OCI-LY3 (cell line): ENCODE measurements at regions not wholly inside any gene's neighbourhood (a gene's known extent, or its start where the extent isn't known, plus 50 kb on each side); places are given as distances from the start of the nearest gene placed in this dataset.

ENCODE experiments used
- CTCF ChIP-seq: fragments of 200-600, 300-600 bp; sonication (generic); IDR thresholded peaks from 2 replicates; pipeline ENCODE4 v1.5.1; 2014; ENCODE audit warnings: antibody characterized with exemption, low read length, low read depth
- EZH2phosphoT487 ChIP-seq: fragments of 200-600 bp; shearing (Covaris generic); IDR thresholded peaks from 2 replicates; pipeline ENCODE4 v1.6.1; 2018; ENCODE audit warnings: antibody characterized with exemption, mixed run types, low read depth

- TF ChIP-seq CTCF (no peak), EZH2phosphoT487 (no peak)
Observed at GRCh38 chr3:178186666-178187065, 349.6 kb upstream of the KCNMB2 start.
